ENCODE measurements at regions not wholly inside any gene's neighbourhood (a gene's known extent, or its start where the extent isn't known, plus 50 kb on each side); places are given as distances from the start of the nearest gene placed in this dataset.

DNA sequence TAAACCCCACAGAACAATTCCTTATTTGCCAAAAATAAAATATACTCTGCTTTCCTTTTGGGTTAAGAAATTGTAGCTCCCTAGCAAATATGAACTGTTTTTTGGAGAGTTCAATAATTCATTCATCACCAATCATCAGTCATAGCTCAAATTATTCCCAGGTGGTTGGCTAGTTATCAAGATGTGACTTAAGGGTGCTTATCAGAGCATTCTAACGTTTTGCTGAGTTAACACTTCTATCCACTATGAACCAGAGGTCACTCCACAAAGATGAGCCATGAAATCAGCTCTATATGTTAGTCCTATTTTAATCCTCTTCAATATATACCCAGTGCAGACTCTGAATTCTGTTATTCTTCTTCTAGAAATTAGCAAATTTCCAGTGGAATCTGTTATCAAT lies 379.1 kb downstream of the TENT5A start (continued):
- TF ChIP-seq, protein P1, sequence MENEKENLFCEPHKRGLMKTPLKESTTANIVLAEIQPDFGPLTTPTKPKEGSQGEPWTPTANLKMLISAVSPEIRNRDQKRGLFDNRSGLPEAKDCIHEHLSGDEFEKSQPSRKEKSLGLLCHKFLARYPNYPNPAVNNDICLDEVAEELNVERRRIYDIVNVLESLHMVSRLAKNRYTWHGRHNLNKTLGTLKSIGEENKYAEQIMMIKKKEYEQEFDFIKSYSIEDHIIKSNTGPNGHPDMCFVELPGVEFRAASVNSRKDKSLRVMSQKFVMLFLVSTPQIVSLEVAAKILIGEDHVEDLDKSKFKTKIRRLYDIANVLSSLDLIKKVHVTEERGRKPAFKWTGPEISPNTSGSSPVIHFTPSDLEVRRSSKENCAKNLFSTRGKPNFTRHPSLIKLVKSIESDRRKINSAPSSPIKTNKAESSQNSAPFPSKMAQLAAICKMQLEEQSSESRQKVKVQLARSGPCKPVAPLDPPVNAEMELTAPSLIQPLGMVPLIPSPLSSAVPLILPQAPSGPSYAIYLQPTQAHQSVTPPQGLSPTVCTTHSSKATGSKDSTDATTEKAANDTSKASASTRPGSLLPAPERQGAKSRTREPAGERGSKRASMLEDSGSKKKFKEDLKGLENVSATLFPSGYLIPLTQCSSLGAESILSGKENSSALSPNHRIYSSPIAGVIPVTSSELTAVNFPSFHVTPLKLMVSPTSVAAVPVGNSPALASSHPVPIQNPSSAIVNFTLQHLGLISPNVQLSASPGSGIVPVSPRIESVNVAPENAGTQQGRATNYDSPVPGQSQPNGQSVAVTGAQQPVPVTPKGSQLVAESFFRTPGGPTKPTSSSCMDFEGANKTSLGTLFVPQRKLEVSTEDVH (IDR thresholded peaks at IDR 0.05; ENCODE audit: low read depth, partially characterized antibody), result no peak

DNA sequence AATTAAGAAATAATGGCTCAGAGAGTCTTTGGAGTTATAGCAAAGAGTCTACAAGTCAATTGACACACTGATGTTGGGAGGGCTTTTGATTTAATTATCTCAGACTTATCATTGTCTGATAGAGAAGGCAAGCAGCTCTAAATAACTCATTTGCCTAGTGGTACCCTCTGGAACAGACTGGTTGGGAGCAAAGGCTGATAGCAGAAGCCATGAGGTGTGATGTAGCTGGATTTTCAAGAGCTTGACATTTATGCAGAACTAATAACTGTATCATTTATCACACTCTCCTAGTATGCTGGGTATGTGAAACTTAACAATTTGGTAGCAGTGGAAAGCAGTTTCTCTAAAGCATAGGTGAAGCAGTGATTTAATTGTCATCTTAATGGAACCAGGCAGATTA lies 380.6 kb downstream of the TENT5A start:
- DNase-seq (ENCODE audit: low read depth, low spot score), result no peak
- POLR2A ChIA-PET, result no interaction called here
- no peak overlapping the region for H3K9ac ChIP-seq (ENCODE audit: control insufficient read depth, insufficient read depth, low read length)
- ATAC-seq, result no peak
- no peaks in the 10 kb centered on the region for H3K9me3 ChIP-seq (replicated peaks; ENCODE audit: control insufficient read depth, insufficient read depth, low read length)
- in situ Hi-C loops (cut with MboI), result no loop called here
- RAD21 ChIA-PET (ENCODE audit: unreplicated experiment), result no interaction called here
- no peak overlapping the region for H2AFZ ChIP-seq (ENCODE audit: control insufficient read depth, low read depth, low read length)
- no peaks in the 10 kb centered on the region for H3K4me1 ChIP-seq (ENCODE audit: control insufficient read depth, insufficient read depth, low read length)
- H3K4me2 ChIP-seq (ENCODE audit: control insufficient read depth, insufficient read depth), result no peak overlapping the region
- FAIRE-seq, result no peak
- no peaks in the 10 kb centered on the region for H3K79me2 ChIP-seq (ENCODE audit: control insufficient read depth, insufficient read depth, low read length)
- TF ChIP-seq CEBPB (IDR thresholded peaks at IDR 0.05; ENCODE audit: borderline replicate concordance in 1 of 2, low read depth in 2 of 2, low read length in 2 of 2) (no peak), YY1 (IDR thresholded peaks at IDR 0.05; ENCODE audit: low read depth, low read length) (no peak), JUND (IDR thresholded peaks at IDR 0.05; ENCODE audit: low read depth, low read length) (no peak), NBN (IDR thresholded peaks at IDR 0.05) (no peak), STAT1 (conservative IDR thresholded peaks at IDR 0.05) (no peak), BCL11A (IDR thresholded peaks at IDR 0.05; ENCODE audit: low read depth, low read length) (no peak), ZNF384 (IDR thresholded peaks at IDR 0.05; ENCODE audit: borderline replicate concordance, low read depth, low read length) (no peak), MTA3 (IDR thresholded peaks at IDR 0.05; ENCODE audit: borderline replicate concordance, low read length) (no peak), STAT3 (IDR thresholded peaks at IDR 0.05; ENCODE audit: low read depth, low read length) (no peak), HDGF (IDR thresholded peaks at IDR 0.05) (no peak), TAF1 (IDR thresholded peaks at IDR 0.05; ENCODE audit: borderline replicate concordance, low read depth, low read length) (no peak), SIN3A (IDR thresholded peaks at IDR 0.05; ENCODE audit: low read depth, low read length) (no peak), NFXL1 (IDR thresholded peaks at IDR 0.05; ENCODE audit: borderline replicate concordance) (no peak)
- TF ChIP-seq, protein P2, sequence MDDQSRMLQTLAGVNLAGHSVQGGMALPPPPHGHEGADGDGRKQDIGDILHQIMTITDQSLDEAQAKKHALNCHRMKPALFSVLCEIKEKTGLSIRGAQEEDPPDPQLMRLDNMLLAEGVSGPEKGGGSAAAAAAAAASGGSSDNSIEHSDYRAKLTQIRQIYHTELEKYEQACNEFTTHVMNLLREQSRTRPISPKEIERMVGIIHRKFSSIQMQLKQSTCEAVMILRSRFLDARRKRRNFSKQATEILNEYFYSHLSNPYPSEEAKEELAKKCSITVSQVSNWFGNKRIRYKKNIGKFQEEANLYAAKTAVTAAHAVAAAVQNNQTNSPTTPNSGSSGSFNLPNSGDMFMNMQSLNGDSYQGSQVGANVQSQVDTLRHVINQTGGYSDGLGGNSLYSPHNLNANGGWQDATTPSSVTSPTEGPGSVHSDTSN (IDR thresholded peaks at IDR 0.05; ENCODE audit: insufficient replicate concordance, low read depth, low read length), result no peak
- TF ChIP-seq, protein P3, sequence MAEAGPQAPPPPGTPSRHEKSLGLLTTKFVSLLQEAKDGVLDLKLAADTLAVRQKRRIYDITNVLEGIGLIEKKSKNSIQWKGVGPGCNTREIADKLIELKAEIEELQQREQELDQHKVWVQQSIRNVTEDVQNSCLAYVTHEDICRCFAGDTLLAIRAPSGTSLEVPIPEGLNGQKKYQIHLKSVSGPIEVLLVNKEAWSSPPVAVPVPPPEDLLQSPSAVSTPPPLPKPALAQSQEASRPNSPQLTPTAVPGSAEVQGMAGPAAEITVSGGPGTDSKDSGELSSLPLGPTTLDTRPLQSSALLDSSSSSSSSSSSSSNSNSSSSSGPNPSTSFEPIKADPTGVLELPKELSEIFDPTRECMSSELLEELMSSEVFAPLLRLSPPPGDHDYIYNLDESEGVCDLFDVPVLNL (IDR thresholded peaks at IDR 0.05; ENCODE audit: low read depth, low read length), result no peak
- intact Hi-C loops (cut with micrococcal nuclease; ENCODE audit: unreplicated experiment), result no loop called here
- no peak overlapping the region for H3K27ac ChIP-seq (ENCODE audit: control insufficient read depth, insufficient read depth)
- no TSS peak for BruUV-seq (replicated peaks)
- no peak overlapping the region for H3K4me3 ChIP-seq
- no peaks in the 10 kb centered on the region for H3K27me3 ChIP-seq (replicated peaks in 1 of 2; ENCODE audit: control insufficient read depth in 2 of 2, insufficient read depth in 2 of 2, low read length in 1 of 2)
- H4K20me1 ChIP-seq (ENCODE audit: control insufficient read depth, insufficient read depth), result no peaks in the 10 kb centered on the region
- CTCF ChIA-PET, result interaction anchor here (1.1 to 1.3 kb wide), 2 partner anchors 12 to 42 kb away, joined by 3 to 4 read pairs; no protein-coding TSS in a partner anchor
- H3K36me3 ChIP-seq (ENCODE audit: control insufficient read depth in 2 of 2, insufficient read depth in 2 of 2, low read length in 1 of 2), result no peaks in the 10 kb centered on the region
- SMC1A ChIA-PET (ENCODE audit: uncharacterized antibody, unreplicated experiment), result interaction anchor here (1.4 kb wide), 1 partner anchor 12 kb away, joined by 3 read pairs; no protein-coding TSS in a partner anchor
